Naive thymus-derived CD8-positive, alpha-beta T cell (primary cell): ENCODE measurements at regions not wholly inside any gene's neighbourhood (a gene's known extent, or its start where the extent isn't known, plus 50 kb on each side); places are given as distances from the start of the nearest gene placed in this dataset.

ENCODE experiments used
- ATAC-seq, 2 donors: fragments of 150-1000 bp; cut with Tn5 transposase in 1 of 2; sonication (Bioruptor Pico), chemical (Tn5 transposase) in 1 of 2; 1 replicate in 1 of 2; 2 replicates in 1 of 2; pipeline ENCODE4 v1.10.0; 2021; ENCODE audit warnings: mild to moderate bottlenecking in 2 of 2, moderate library complexity in 2 of 2
- POLR2A ChIA-PET: fragments of 350-600 bp; sonication (Branson Sonifier 250); formaldehyde crosslinking; loops from one replicate; lab custom pipeline; 2021; ENCODE audit warnings: antibody characterized with exemption; lab: Charles Lee
- DNase-seq, 10 donors: peaks; one replicate each; pipeline versions ENCODE4 v3.0.0 to v3.0.0-alpha.2; 2020 to 2022
- H3K27ac Mint-ChIP-seq, 10 donors: one replicate each; pipeline ENCODE4 v1.8.0; 2020 to 2022; ENCODE audit warnings: mild to moderate bottlenecking in 10 of 10, mixed read lengths in 10 of 10, moderate library complexity in 4 of 10, inconsistent platforms in 1 of 10
- H3K27me3 Mint-ChIP-seq, 5 donors: one replicate each; pipeline ENCODE4 v1.8.0; 2021 to 2022; ENCODE audit warnings: mixed read lengths in 5 of 5
- H3K36me3 Mint-ChIP-seq, 3 donors: one replicate each; pipeline ENCODE4 v1.8.0; 2020 to 2022; ENCODE audit warnings: mixed read lengths in 3 of 3, mild to moderate bottlenecking in 2 of 3, inconsistent platforms in 1 of 3
- H3K4me1 Mint-ChIP-seq, 4 donors: one replicate each; pipeline ENCODE4 v1.8.0; 2021 to 2022; ENCODE audit warnings: mixed read lengths in 4 of 4
- H3K4me3 Mint-ChIP-seq, 10 donors: one replicate each; pipeline ENCODE4 v1.8.0; 2020 to 2022; ENCODE audit warnings: mild to moderate bottlenecking in 10 of 10, mixed read lengths in 10 of 10, moderate library complexity in 6 of 10, inconsistent platforms in 1 of 10
- H3K9me3 Mint-ChIP-seq, 9 donors: one replicate each; pipeline ENCODE4 v1.8.0; 2020 to 2022; ENCODE audit warnings: mixed read lengths in 9 of 9, mild to moderate bottlenecking in 3 of 9, inconsistent platforms in 1 of 9, moderate library complexity in 1 of 9

DNA sequence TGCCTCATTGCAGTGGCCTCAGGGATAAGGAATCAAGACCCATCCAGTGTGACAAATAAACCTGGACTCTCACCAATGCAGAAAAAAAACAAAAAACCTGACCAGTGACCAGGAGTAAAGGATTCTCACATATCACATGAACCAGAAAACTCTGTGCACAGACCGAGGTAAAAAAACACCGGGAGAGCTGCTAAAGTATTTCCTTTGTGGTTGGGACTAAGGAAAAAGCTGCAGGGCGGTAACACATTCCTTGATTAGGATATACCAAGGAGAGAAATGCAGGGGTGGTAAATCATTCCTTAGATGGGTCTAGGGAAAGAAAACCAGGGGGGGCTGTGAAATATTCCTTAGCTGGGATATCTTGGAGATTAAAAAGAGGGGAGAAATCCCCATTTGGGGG is 64.8 kb upstream of the ZNF85 start:
- ATAC-seq (no peak), DNase-seq (no peak)
- no peaks in the 10 kb centered on the region for H3K4me1 Mint-ChIP-seq
- no peak overlapping the region for H3K4me3 Mint-ChIP-seq
- no peak overlapping the region for H3K27ac Mint-ChIP-seq
- H3K27me3 Mint-ChIP-seq = no peaks in the 10 kb centered on the region
- H3K36me3 Mint-ChIP-seq = peaks cover 2 to 53% (median 26%) of the 10 kb centered on the region in 3 donors
- POLR2A ChIA-PET = no interaction called here
- peaks cover 21 to 91% (median 71%) of the 10 kb centered on the region in 9 donors for H3K9me3 Mint-ChIP-seq

- H3K36me3 Mint-ChIP-seq = peaks cover 2 to 47% (median 21%) of the 10 kb centered on the region in 3 donors
- H3K9me3 Mint-ChIP-seq = peaks cover 20 to 89% (median 65%) of the 10 kb centered on the region in 9 donors
- peak overlapping the region in 1 of 10 donors; percentile 2 for H3K27ac Mint-ChIP-seq
- H3K27me3 Mint-ChIP-seq = no peaks in the 10 kb centered on the region
- H3K4me1 Mint-ChIP-seq = no peaks in the 10 kb centered on the region
- H3K4me3 Mint-ChIP-seq = peak overlapping the region in 1 of 10 donors; percentile 29
- POLR2A ChIA-PET = no interaction called here
- ATAC-seq (no peak), DNase-seq (no peak)
These were observed 64.2 kb upstream of the ZNF85 start for GRCh38 chr19:20858861-20859260.

GRCh38 chr19:20860339-20860738 is 62.7 kb upstream of the ZNF85 start:
- Mint-ChIP-seq H3K4me3 (no peak overlapping the region), H3K4me1 (no peaks in the 10 kb centered on the region), H3K27me3 (no peaks in the 10 kb centered on the region), H3K27ac (no peak overlapping the region), H3K36me3 (peaks cover 2 to 42% (median 18%) of the 10 kb centered on the region in 3 donors), H3K9me3 (peaks cover 16 to 86% (median 50%) of the 10 kb centered on the region in 9 donors)
- no peak for ATAC-seq
- DNase-seq = no peak
- POLR2A ChIA-PET = no interaction called here

- peaks cover 0 to 7% (median 0%) of the 10 kb centered on the region in 4 donors for H3K4me1 Mint-ChIP-seq
- ATAC-seq (no peak), DNase-seq (no peak)
- no peak overlapping the region for H3K27ac Mint-ChIP-seq
- peaks cover 20 to 88% (median 52%) of the 10 kb centered on the region in 9 donors for H3K9me3 Mint-ChIP-seq
- no peak overlapping the region for H3K4me3 Mint-ChIP-seq
- H3K36me3 Mint-ChIP-seq = peaks cover 2 to 44% (median 13%) of the 10 kb centered on the region in 3 donors
- POLR2A ChIA-PET = no interaction called here
- peaks cover 0 to 12% (median 0%) of the 10 kb centered on the region in 5 donors for H3K27me3 Mint-ChIP-seq
These were observed 59.9 kb upstream of the ZNF85 start for GRCh38 chr19:20863176-20863575.
